ENCODE measurements at regions not wholly inside any gene's neighbourhood (a gene's known extent, or its start where the extent isn't known, plus 50 kb on each side); places are given as distances from the start of the nearest gene placed in this dataset.

DNA sequence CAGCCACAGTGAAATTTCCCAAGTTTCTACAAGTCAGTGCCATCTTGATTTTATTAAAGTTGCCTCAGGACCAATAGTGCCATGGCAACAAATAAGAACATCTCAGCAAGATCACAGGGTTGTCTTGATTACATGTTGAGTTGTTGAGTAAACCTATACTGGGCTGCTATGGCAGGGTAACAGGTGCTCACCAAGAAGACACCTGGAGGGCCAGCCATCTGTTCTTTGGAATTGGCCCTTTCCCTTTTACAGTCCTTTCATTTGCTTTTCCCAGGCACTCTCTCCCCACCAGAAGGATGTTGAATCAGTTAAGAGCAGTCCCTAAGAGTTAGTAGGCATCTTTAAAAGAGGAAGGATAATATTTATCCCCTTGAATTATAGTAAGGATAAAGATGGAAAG lies 582.0 kb downstream of the TNS3 start:
- no TSS peak for BruUV-seq (replicated peaks)

More for the DNA sequence above, 582.0 kb downstream of the TNS3 start:
- Histone ChIP-seq H4K20me1 (ENCODE audit: insufficient read depth) (no peaks in the 10 kb centered on the region), H3K79me2 (ENCODE audit: insufficient read depth, low read length) (no peaks in the 10 kb centered on the region), H3K9me2 (ENCODE audit: insufficient read depth) (no peaks in the 10 kb centered on the region; the same call in 1 of the 2 replicates), H3K9me3 (ENCODE audit: control insufficient read depth in 1 of 2, insufficient read depth in 1 of 2, low read depth in 1 of 2, low read length in 2 of 2) (no peaks in the 10 kb centered on the region), H3K4me2 (ENCODE audit: low read length) (no peak overlapping the region), H3K4me1 (ENCODE audit: control insufficient read depth in 1 of 2, insufficient read depth in 2 of 2, low read length in 2 of 2) (no peaks in the 10 kb centered on the region), H3K36me3 (ENCODE audit: control insufficient read depth in 1 of 2, insufficient read depth in 2 of 2, low read length in 2 of 2) (no peaks in the 10 kb centered on the region), H3K4me3 (replicated peaks in 1 of 2; ENCODE audit: low read depth in 1 of 2, low read length in 2 of 2) (no peak overlapping the region), H3K27me3 (ENCODE audit: insufficient read depth, low read length) (no peaks in the 10 kb centered on the region), H3K27ac (ENCODE audit: low read depth, low read length) (no peak overlapping the region), H3K9ac (ENCODE audit: low read length) (no peak overlapping the region), H2AFZ (ENCODE audit: low read depth, low read length, poor library complexity, severe bottlenecking) (no peak overlapping the region)
- no peak for ATAC-seq
- POLR2A ChIA-PET: no interaction called here
- no peak for DNase-seq (ENCODE audit: low read depth, low spot score)
- RAD21 ChIA-PET (ENCODE audit: low non-redundant PET in 1 of 2, low total read pairs in 2 of 2, uncharacterized antibody in 2 of 2, unreplicated experiment in 2 of 2): no interaction called here
- CTCF ChIA-PET: no interaction called here
- intact Hi-C loops (cut with micrococcal nuclease): no loop called here
- TF ChIP-seq, protein P1, sequence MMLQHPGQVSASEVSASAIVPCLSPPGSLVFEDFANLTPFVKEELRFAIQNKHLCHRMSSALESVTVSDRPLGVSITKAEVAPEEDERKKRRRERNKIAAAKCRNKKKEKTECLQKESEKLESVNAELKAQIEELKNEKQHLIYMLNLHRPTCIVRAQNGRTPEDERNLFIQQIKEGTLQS (IDR thresholded peaks at IDR 0.05): no peak
- TF ChIP-seq, protein P2, sequence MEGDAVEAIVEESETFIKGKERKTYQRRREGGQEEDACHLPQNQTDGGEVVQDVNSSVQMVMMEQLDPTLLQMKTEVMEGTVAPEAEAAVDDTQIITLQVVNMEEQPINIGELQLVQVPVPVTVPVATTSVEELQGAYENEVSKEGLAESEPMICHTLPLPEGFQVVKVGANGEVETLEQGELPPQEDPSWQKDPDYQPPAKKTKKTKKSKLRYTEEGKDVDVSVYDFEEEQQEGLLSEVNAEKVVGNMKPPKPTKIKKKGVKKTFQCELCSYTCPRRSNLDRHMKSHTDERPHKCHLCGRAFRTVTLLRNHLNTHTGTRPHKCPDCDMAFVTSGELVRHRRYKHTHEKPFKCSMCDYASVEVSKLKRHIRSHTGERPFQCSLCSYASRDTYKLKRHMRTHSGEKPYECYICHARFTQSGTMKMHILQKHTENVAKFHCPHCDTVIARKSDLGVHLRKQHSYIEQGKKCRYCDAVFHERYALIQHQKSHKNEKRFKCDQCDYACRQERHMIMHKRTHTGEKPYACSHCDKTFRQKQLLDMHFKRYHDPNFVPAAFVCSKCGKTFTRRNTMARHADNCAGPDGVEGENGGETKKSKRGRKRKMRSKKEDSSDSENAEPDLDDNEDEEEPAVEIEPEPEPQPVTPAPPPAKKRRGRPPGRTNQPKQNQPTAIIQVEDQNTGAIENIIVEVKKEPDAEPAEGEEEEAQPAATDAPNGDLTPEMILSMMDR (IDR thresholded peaks at IDR 0.05 in 2 of 3, conservative IDR thresholded peaks at IDR 0.05 in 1 of 3; ENCODE audit: borderline replicate concordance in 1 of 3, insufficient read depth in 1 of 3, low read depth in 2 of 3, low read length in 2 of 3): no peak
- TF ChIP-seq, protein P3, sequence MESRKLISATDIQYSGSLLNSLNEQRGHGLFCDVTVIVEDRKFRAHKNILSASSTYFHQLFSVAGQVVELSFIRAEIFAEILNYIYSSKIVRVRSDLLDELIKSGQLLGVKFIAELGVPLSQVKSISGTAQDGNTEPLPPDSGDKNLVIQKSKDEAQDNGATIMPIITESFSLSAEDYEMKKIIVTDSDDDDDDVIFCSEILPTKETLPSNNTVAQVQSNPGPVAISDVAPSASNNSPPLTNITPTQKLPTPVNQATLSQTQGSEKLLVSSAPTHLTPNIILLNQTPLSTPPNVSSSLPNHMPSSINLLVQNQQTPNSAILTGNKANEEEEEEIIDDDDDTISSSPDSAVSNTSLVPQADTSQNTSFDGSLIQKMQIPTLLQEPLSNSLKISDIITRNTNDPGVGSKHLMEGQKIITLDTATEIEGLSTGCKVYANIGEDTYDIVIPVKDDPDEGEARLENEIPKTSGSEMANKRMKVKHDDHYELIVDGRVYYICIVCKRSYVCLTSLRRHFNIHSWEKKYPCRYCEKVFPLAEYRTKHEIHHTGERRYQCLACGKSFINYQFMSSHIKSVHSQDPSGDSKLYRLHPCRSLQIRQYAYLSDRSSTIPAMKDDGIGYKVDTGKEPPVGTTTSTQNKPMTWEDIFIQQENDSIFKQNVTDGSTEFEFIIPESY (IDR thresholded peaks at IDR 0.05; ENCODE audit: extremely low read depth, insufficient replicate concordance, low read length): no peak
- TF ChIP-seq TCF7L2 (IDR thresholded peaks at IDR 0.05; ENCODE audit: borderline replicate concordance, extremely low read depth, insufficient read depth, insufficient read length) (no peak), CEBPB (IDR thresholded peaks at IDR 0.05; ENCODE audit: low read depth) (no peak), EZH2 (IDR thresholded peaks at IDR 0.05) (no peak), POLR2AphosphoS5 (IDR thresholded peaks at IDR 0.05; ENCODE audit: low read depth, low read length) (no peak), SRF (IDR thresholded peaks at IDR 0.05; ENCODE audit: low read depth) (no peak), ZFX (IDR thresholded peaks at IDR 0.05) (no peak), YY1 (IDR thresholded peaks at IDR 0.05; ENCODE audit: extremely low read depth, insufficient replicate concordance, low read depth, low read length) (no peak), RAD21 (IDR thresholded peaks at IDR 0.05; ENCODE audit: low read depth) (no peak), FOSL1 (IDR thresholded peaks at IDR 0.05; ENCODE audit: low read depth) (no peak), CBX3 (IDR thresholded peaks at IDR 0.05; ENCODE audit: low read depth) (no peak), ELF1 (IDR thresholded peaks at IDR 0.05; ENCODE audit: borderline replicate concordance, low read depth) (no peak), SIN3A (IDR thresholded peaks at IDR 0.05; ENCODE audit: low read depth) (no peak), POLR2A (IDR thresholded peaks at IDR 0.05; ENCODE audit: borderline replicate concordance, extremely low read depth, insufficient read depth, insufficient read length) (no peak), SP1 (IDR thresholded peaks at IDR 0.05; ENCODE audit: low read depth) (no peak), EZH2phosphoT487 (IDR thresholded peaks at IDR 0.05; ENCODE audit: borderline replicate concordance) (no peak)
- TF ChIP-seq, protein P4, sequence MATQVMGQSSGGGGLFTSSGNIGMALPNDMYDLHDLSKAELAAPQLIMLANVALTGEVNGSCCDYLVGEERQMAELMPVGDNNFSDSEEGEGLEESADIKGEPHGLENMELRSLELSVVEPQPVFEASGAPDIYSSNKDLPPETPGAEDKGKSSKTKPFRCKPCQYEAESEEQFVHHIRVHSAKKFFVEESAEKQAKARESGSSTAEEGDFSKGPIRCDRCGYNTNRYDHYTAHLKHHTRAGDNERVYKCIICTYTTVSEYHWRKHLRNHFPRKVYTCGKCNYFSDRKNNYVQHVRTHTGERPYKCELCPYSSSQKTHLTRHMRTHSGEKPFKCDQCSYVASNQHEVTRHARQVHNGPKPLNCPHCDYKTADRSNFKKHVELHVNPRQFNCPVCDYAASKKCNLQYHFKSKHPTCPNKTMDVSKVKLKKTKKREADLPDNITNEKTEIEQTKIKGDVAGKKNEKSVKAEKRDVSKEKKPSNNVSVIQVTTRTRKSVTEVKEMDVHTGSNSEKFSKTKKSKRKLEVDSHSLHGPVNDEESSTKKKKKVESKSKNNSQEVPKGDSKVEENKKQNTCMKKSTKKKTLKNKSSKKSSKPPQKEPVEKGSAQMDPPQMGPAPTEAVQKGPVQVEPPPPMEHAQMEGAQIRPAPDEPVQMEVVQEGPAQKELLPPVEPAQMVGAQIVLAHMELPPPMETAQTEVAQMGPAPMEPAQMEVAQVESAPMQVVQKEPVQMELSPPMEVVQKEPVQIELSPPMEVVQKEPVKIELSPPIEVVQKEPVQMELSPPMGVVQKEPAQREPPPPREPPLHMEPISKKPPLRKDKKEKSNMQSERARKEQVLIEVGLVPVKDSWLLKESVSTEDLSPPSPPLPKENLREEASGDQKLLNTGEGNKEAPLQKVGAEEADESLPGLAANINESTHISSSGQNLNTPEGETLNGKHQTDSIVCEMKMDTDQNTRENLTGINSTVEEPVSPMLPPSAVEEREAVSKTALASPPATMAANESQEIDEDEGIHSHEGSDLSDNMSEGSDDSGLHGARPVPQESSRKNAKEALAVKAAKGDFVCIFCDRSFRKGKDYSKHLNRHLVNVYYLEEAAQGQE (IDR thresholded peaks at IDR 0.05; ENCODE audit: low read depth): no peak
- TF ChIP-seq, protein P5, sequence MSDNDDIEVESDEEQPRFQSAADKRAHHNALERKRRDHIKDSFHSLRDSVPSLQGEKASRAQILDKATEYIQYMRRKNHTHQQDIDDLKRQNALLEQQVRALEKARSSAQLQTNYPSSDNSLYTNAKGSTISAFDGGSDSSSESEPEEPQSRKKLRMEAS (IDR thresholded peaks at IDR 0.05): no peak
